ENCODE measurements at regions not wholly inside any gene's neighbourhood (a gene's known extent, or its start where the extent isn't known, plus 50 kb on each side); places are given as distances from the start of the nearest gene placed in this dataset.

DNA sequence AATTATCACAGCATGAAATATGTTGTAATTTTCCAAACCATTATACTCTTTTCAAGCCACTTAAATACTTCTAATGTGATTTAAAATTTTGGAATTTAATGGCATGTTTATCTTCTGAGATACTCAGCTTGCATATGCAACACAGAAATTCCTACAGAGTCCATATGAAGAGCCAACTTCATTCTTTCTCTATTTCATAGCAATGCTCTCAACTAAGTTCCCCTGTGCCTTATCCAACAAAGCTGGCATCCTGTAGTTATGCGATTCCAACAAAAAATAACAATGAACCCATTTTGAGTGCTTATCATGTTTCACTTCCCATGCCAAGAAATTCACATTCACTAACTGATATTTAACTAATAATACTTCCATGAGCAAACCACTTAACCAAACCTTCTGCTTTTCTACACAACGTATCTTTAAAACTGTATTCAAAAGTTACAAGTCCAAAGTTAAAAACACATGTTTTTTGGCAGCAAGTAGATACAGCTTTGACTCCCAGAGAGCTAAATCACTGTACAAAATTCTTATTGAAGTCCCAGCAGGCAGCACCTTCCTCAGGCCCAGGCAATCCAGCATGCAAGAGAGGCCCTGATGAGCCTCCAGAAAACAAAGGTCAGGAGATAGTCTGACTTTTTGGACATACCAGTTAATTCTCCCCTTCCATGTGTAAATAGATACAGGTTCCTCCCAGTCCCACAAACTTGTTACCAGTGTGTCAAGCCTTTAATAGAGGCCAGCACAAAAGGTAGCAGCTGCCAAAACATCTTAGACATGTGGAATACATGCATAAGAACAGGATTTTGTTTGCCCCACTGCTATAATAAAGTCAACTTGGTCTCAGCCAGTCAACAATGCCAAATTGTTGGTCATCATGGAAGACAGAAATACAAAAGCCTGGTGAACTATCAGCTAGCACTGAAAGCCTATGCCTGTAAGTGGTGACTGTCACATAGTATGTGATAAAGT lies 113.1 kb upstream of the WDR75 start:
- DNase-seq: no peak
- TF ChIP-seq, protein P1, sequence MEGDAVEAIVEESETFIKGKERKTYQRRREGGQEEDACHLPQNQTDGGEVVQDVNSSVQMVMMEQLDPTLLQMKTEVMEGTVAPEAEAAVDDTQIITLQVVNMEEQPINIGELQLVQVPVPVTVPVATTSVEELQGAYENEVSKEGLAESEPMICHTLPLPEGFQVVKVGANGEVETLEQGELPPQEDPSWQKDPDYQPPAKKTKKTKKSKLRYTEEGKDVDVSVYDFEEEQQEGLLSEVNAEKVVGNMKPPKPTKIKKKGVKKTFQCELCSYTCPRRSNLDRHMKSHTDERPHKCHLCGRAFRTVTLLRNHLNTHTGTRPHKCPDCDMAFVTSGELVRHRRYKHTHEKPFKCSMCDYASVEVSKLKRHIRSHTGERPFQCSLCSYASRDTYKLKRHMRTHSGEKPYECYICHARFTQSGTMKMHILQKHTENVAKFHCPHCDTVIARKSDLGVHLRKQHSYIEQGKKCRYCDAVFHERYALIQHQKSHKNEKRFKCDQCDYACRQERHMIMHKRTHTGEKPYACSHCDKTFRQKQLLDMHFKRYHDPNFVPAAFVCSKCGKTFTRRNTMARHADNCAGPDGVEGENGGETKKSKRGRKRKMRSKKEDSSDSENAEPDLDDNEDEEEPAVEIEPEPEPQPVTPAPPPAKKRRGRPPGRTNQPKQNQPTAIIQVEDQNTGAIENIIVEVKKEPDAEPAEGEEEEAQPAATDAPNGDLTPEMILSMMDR (IDR thresholded peaks at IDR 0.05): no peak
- ATAC-seq: no peak
- H3K27ac ChIP-seq: no peak overlapping the region
- no peaks in the 10 kb centered on the region for H3K36me3 ChIP-seq (ENCODE audit: insufficient read depth in 1 of 2, low read depth in 1 of 2)
- no peaks in the 10 kb centered on the region for H3K27me3 ChIP-seq (ENCODE audit: insufficient read depth in 3 of 3, low read length in 2 of 3)
- H3K4me1 ChIP-seq: no peaks in the 10 kb centered on the region
- no peaks in the 10 kb centered on the region for H3K9me3 ChIP-seq
- H3K4me3 ChIP-seq: no peak overlapping the region
- intact Hi-C loops (cut with DNase I): no loop called here
- WGBS, 3 donors: 0 to 34% (median 29%) methylated on average over 2 of the region's 2 CpGs

DNA sequence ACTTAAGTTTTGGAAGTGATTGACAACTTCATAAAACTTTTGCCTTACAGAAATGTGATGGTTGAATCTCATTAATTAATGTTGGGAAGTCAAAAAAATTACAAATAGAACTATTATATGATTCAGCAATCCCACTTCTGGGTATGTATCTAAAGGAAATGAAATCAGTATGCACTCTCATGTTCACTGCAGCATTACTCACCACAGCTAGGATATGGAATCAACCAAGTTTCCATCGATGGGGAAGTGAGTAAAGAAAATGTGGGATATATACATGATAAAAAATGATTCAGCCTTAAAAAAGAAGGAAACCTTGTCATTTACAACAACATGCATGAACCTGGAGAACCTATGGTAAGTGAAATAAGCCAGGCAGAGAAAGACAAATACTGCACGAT lies 112.4 kb upstream of the WDR75 start:
- Histone ChIP-seq H3K27me3 (ENCODE audit: insufficient read depth in 3 of 3, low read length in 2 of 3) (no peaks in the 10 kb centered on the region), H3K27ac (no peak overlapping the region), H3K4me3 (no peak overlapping the region), H3K4me1 (no peaks in the 10 kb centered on the region), H3K36me3 (ENCODE audit: insufficient read depth in 1 of 2, low read depth in 1 of 2) (no peaks in the 10 kb centered on the region), H3K9me3 (no peaks in the 10 kb centered on the region)
- no peak for ATAC-seq
- 91 to 99% (median 98%) methylated on average over 2 of the region's 2 CpGs for WGBS, 3 donors
- no peak for DNase-seq
- TF ChIP-seq, protein P1 (IDR thresholded peaks at IDR 0.05): no peak
- intact Hi-C loops (cut with DNase I): no loop called here

DNA sequence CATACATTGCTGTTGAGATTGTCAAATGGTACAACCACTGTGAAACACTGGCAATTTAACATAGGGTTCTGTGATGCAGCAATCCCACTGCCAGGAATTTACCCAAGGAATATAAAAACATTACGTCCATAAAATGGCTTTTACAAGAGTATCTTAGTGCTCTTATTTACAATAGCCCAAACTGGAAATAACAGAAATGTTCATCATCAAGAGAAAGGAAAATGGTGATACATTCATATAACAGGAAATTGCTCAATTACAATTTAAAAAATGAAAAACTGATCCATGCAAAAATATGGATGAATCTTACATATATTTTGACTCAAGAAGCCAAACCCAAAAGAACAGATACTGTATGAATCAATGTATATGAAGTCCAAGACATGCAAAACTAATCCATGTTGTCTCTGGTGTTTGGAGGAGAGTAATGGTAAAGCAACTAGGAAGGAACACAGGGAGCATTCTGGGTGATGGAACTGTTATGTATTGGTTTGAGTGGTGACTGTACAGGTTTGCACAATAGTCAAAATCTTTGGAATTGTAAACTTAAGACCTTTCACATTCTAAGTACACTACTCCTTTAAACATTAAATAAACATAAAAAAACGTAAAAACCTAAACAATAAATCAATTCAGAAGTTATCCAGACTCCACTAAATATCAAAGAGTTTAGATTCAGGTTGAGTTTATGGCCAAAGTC lies 104.8 kb upstream of the WDR75 start:
- 85 to 87% (median 85%) methylated on average over 2 of the region's 2 CpGs for WGBS, 3 donors
- ATAC-seq: no peak

GRCh38 chr2:189337656-189338055 lies 103.6 kb upstream of the WDR75 start:
- DNase-seq: no peak
- WGBS, 3 donors: 12 to 24% (median 20%) methylated on average over 1 of the region's 1 CpG

More for the DNA sequence above, 104.8 kb upstream of the WDR75 start:
- intact Hi-C loops (cut with DNase I): no loop called here
- Histone ChIP-seq H3K4me1 (no peaks in the 10 kb centered on the region), H3K36me3 (ENCODE audit: insufficient read depth in 1 of 2, low read depth in 1 of 2) (no peaks in the 10 kb centered on the region), H3K27me3 (ENCODE audit: insufficient read depth in 3 of 3, low read length in 2 of 3) (no peaks in the 10 kb centered on the region), H3K27ac (no peak overlapping the region), H3K9me3 (no peaks in the 10 kb centered on the region), H3K4me3 (no peak overlapping the region)
- no peak for DNase-seq
- TF ChIP-seq, protein P1 (IDR thresholded peaks at IDR 0.05): no peak

More at GRCh38 chr2:189337656-189338055, 103.6 kb upstream of the WDR75 start:
- H3K27ac ChIP-seq: no peak overlapping the region
- H3K36me3 ChIP-seq (ENCODE audit: insufficient read depth in 1 of 2, low read depth in 1 of 2): no peaks in the 10 kb centered on the region
- intact Hi-C loops (cut with DNase I): no loop called here
- ATAC-seq: peak; percentile 32 to 85 (median 54)
- H3K4me1 ChIP-seq: no peaks in the 10 kb centered on the region
- H3K9me3 ChIP-seq: no peaks in the 10 kb centered on the region
- H3K4me3 ChIP-seq: no peak overlapping the region
- H3K27me3 ChIP-seq (ENCODE audit: insufficient read depth in 3 of 3, low read length in 2 of 3): no peaks in the 10 kb centered on the region
- TF ChIP-seq, protein P1 (IDR thresholded peaks at IDR 0.05): no peak
